GM23338 (cell line): ENCODE measurements at regions not wholly inside any gene's neighbourhood (a gene's known extent, or its start where the extent isn't known, plus 50 kb on each side); places are given as distances from the start of the nearest gene placed in this dataset.

Experiments used
- ATAC-seq: fragments of 200-7000 bp; cut with Tn5 transposase; 3 replicates; pipeline ENCODE4 v1.9.1; 2020
- DNase-seq: peaks from one replicate; pipeline ENCODE4 v3.0.0-alpha.2; 2015; ENCODE audit warnings: low spot score
- H2AFZ ChIP-seq: fragments of 200-600 bp; sonication (generic); 2 replicates; pipeline ENCODE4 v1.8.0; 2016; ENCODE audit warnings: antibody characterized with exemption, mild to moderate bottlenecking, moderate library complexity
- H3F3A ChIP-seq: fragments of 200-600 bp; sonication (generic); replicated peaks from 2 replicates; pipeline ENCODE4 v1.8.0; 2017; ENCODE audit warnings: antibody characterized with exemption, mixed run types, low read depth
- H3K27ac ChIP-seq: fragments of 200-600 bp; sonication (generic); 2 replicates; pipeline ENCODE4 v1.6.1; 2016; ENCODE audit warnings: low read depth
- H3K27me3 ChIP-seq: fragments of 200-600 bp; sonication (generic); 2 replicates; pipeline ENCODE4 v1.8.0; 2016; ENCODE audit warnings: mild to moderate bottlenecking, mixed run types, moderate library complexity; ENCODE audit not compliant: insufficient read depth
- H3K36me3 ChIP-seq: fragments of 200-600 bp; sonication (generic); 2 replicates; pipeline ENCODE4 v1.8.0; 2016; ENCODE audit warnings: mild to moderate bottlenecking; ENCODE audit not compliant: insufficient read depth
- H3K4me1 ChIP-seq: fragments of 200-600 bp; sonication (generic); 2 replicates; pipeline ENCODE4 v1.8.0; 2016; ENCODE audit warnings: mild to moderate bottlenecking, moderate library complexity; ENCODE audit not compliant: insufficient read depth
- H3K4me2 ChIP-seq: fragments of 200-600 bp; sonication (generic); 2 replicates; pipeline ENCODE4 v1.7.1; 2017; ENCODE audit warnings: mixed run types
- H3K4me3 ChIP-seq: fragments of 200-600 bp; sonication (generic); 2 replicates; pipeline ENCODE4 v1.6.1; 2016; ENCODE audit warnings: mixed run types
- H3K79me2 ChIP-seq: fragments of 200-600 bp; sonication (generic); replicated peaks from 2 replicates; pipeline ENCODE4 v1.8.0; 2017; ENCODE audit warnings: mild to moderate bottlenecking; ENCODE audit not compliant: insufficient read depth
- H3K9me2 ChIP-seq: fragments of 200-600 bp; sonication (generic); 2 replicates; pipeline ENCODE4 v1.8.0; 2017; ENCODE audit not compliant: insufficient read depth
- H4K20me1 ChIP-seq: fragments of 200-600 bp; sonication (generic); replicated peaks from 2 replicates; pipeline ENCODE4 v1.8.0; 2017; ENCODE audit warnings: mild to moderate bottlenecking; ENCODE audit not compliant: insufficient read depth
- H3K27ac Mint-ChIP-seq: 2 replicates; pipeline ENCODE4 v1.8.0; 2020; ENCODE audit warnings: inconsistent platforms, mild to moderate bottlenecking, moderate library complexity, mixed read lengths
- H3K27me3 Mint-ChIP-seq: 3 replicates; pipeline ENCODE4 v1.8.0; 2022; ENCODE audit warnings: low read depth, mild to moderate bottlenecking, moderate library complexity, mixed read lengths, inconsistent platforms; ENCODE audit not compliant: insufficient read depth, poor library complexity
- H3K36me3 Mint-ChIP-seq: 3 replicates; pipeline ENCODE4 v1.8.0; 2021; ENCODE audit warnings: low read depth, mild to moderate bottlenecking, inconsistent platforms, moderate library complexity, mixed read lengths
- H3K4me1 Mint-ChIP-seq: 3 replicates; pipeline ENCODE4 v1.8.0; 2020; ENCODE audit warnings: mild to moderate bottlenecking, inconsistent platforms, mixed read lengths
- H3K4me3 Mint-ChIP-seq: 3 replicates; pipeline ENCODE4 v1.8.0; 2021; ENCODE audit warnings: moderate library complexity, mild to moderate bottlenecking, inconsistent platforms, mixed read lengths
- H3K9me3 Mint-ChIP-seq: 3 replicates; pipeline ENCODE4 v1.8.0; 2020; ENCODE audit warnings: moderate library complexity, mild to moderate bottlenecking, inconsistent platforms, mixed read lengths
- CREB1 ChIP-seq: fragments of 250-450 bp; sonication (Bioruptor Pico); IDR thresholded peaks from 2 replicates; pipeline ENCODE4 v1.5.0; 2020; ENCODE audit warnings: low read depth, mild to moderate bottlenecking, moderate library complexity
- CTCF ChIP-seq, 2 experiments: fragments of 200-600 bp in 1 of 2; sonication (generic) in 1 of 2; conservative IDR thresholded peaks; 2 replicates each; pipeline versions ENCODE4 v1.5.1 to v1.6.1; 2016 to 2017; ENCODE audit warnings: antibody characterized with exemption in 2 of 2, low read depth in 2 of 2, mild to moderate bottlenecking in 2 of 2, moderate library complexity in 1 of 2
- ETS1 ChIP-seq: IDR thresholded peaks from 2 replicates; pipeline ENCODE4 v1.6.1; 2016; ENCODE audit warnings: antibody characterized with exemption
- EZH2 ChIP-seq: fragments of 200-600 bp; sonication (generic); IDR thresholded peaks from one replicate; pipeline ENCODE4 v1.8.0; 2017; ENCODE audit warnings: antibody characterized with exemption, mild to moderate bottlenecking, low read depth; ENCODE audit not compliant: unreplicated experiment
- JUNB ChIP-seq: IDR thresholded peaks from one replicate; pipeline ENCODE4 v1.6.1; 2016; ENCODE audit warnings: antibody characterized with exemption; ENCODE audit not compliant: unreplicated experiment
- NANOG ChIP-seq: IDR thresholded peaks from 2 replicates; pipeline ENCODE4 v1.6.1; 2016; ENCODE audit warnings: antibody characterized with exemption, borderline replicate concordance
- POLR2AphosphoS5 ChIP-seq: IDR thresholded peaks from 2 replicates; pipeline ENCODE4 v1.6.1; 2016; ENCODE audit warnings: antibody characterized with exemption, low read depth
- REST ChIP-seq: IDR thresholded peaks from one replicate; pipeline ENCODE4 v1.6.1; 2018; ENCODE audit warnings: antibody characterized with exemption; ENCODE audit not compliant: unreplicated experiment
- STAT1 ChIP-seq: IDR thresholded peaks from one replicate; pipeline ENCODE4 v1.6.1; 2016; ENCODE audit warnings: antibody characterized with exemption; ENCODE audit not compliant: unreplicated experiment
- ZNF114 ChIP-seq: fragments of 250-450 bp; sonication (Bioruptor Pico); IDR thresholded peaks from 2 replicates; pipeline ENCODE4 v1.5.0; 2020; ENCODE audit warnings: mild to moderate bottlenecking, moderate library complexity
- ZNF331 ChIP-seq: fragments of 250-450 bp; sonication (Bioruptor Pico); IDR thresholded peaks from 2 replicates; pipeline ENCODE4 v1.5.0; 2020; ENCODE audit warnings: low read depth, mild to moderate bottlenecking, moderate library complexity
- ZNF462 ChIP-seq: fragments of 250-450 bp; sonication (Bioruptor Pico); IDR thresholded peaks from 2 replicates; pipeline ENCODE4 v1.5.0; 2020; ENCODE audit warnings: mild to moderate bottlenecking, moderate library complexity

GRCh38 chr1:80993154-80993980 lies 807.4 kb upstream of the ADGRL2 start:
- H3K27me3 ChIP-seq: no peaks in the 10 kb centered on the region
- Mint-ChIP-seq H3K9me3 (no peaks in the 10 kb centered on the region), H3K27me3 (no peaks in the 10 kb centered on the region), H3K4me1 (peaks cover 10% of the 10 kb centered on the region), H3K36me3 (no peaks in the 10 kb centered on the region; the same call in 2 of the 3 replicates), H3K4me3 (no peak overlapping the region), H3K27ac (no peak overlapping the region)
- no peak overlapping the region for H3K27ac ChIP-seq
- no peaks in the 10 kb centered on the region; the same call in 1 of the 2 replicates for H3K9me2 ChIP-seq
- ATAC-seq (no peak), DNase-seq (no peak)
- H3K36me3 ChIP-seq: no peaks in the 10 kb centered on the region
- TF ChIP-seq POLR2AphosphoS5: no peak
- no peak for TF ChIP-seq REST
- no peak for TF ChIP-seq CTCF (conservative IDR thresholded peaks at IDR 0.05; ENCODE audit: low read depth in 2 of 2)
- TF ChIP-seq NANOG: no peak
- no peak for TF ChIP-seq EZH2
- TF ChIP-seq ETS1: no peak
- no peak for TF ChIP-seq CREB1 (CRISPR knock-in tag)
- TF ChIP-seq ZNF114: no peak
- TF ChIP-seq ZNF462: no peak
- TF ChIP-seq STAT1: no peak
- TF ChIP-seq ZNF331 (CRISPR knock-in tag): no peak
- no peak for TF ChIP-seq JUNB
- H3F3A ChIP-seq: no peaks in the 10 kb centered on the region
- H3K4me2 ChIP-seq: no peak overlapping the region
- H4K20me1 ChIP-seq: no peaks in the 10 kb centered on the region
- peaks cover 5% of the 10 kb centered on the region; the same call in 1 of the 2 replicates for H3K4me1 ChIP-seq
- no peak overlapping the region for H2AFZ ChIP-seq
- no peak overlapping the region for H3K4me3 ChIP-seq
- no peaks in the 10 kb centered on the region for H3K79me2 ChIP-seq
